ENCODE measurements at regions not wholly inside any gene's neighbourhood (a gene's known extent, or its start where the extent isn't known, plus 50 kb on each side); places are given as distances from the start of the nearest gene placed in this dataset.

DNA sequence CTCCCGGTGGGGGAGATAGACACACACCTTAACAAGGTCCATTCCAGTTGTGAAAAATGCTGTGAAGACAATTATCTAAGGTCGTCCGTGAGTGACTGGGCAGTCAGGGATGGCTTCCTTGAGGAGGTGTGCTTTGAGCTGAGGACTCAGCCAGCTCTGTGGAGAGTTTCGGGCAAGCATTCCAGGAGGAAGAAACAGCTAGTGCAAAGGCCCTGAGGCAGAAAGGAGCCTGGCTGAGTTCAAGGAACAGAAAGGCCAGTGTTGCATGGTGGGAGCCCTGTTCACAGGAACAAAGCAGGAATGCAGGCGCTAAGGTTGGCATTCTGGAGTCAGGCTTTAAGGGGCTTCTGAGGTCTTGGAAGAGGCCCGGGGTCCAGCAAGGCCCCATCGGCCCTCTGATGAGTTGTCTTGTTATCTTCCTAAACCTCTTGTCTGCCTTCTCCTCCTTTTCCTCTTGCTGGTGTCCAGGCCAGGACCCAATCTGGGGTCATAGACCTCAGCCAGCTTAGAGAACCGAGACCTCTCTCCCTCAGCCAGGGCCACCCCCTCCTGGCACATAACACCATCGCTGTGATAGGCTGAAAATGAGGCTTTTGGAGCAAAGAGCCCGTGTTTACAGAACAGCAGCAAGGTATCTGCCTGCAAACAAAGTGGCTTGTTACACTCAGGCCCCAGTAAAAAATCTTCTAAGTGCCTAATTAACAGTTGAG lies 270.2 kb upstream of the MVB12B start:
- no peak for TF ChIP-seq CBX5 (IDR thresholded peaks at IDR 0.05; ENCODE audit: low read depth, low read length)
- TF ChIP-seq YY1 (IDR thresholded peaks at IDR 0.05; ENCODE audit: low read depth, low read length) = no peak
- TF ChIP-seq TAF1 (IDR thresholded peaks at IDR 0.05; ENCODE audit: low read depth, low read length) = no peak
- TF ChIP-seq, protein P1, sequence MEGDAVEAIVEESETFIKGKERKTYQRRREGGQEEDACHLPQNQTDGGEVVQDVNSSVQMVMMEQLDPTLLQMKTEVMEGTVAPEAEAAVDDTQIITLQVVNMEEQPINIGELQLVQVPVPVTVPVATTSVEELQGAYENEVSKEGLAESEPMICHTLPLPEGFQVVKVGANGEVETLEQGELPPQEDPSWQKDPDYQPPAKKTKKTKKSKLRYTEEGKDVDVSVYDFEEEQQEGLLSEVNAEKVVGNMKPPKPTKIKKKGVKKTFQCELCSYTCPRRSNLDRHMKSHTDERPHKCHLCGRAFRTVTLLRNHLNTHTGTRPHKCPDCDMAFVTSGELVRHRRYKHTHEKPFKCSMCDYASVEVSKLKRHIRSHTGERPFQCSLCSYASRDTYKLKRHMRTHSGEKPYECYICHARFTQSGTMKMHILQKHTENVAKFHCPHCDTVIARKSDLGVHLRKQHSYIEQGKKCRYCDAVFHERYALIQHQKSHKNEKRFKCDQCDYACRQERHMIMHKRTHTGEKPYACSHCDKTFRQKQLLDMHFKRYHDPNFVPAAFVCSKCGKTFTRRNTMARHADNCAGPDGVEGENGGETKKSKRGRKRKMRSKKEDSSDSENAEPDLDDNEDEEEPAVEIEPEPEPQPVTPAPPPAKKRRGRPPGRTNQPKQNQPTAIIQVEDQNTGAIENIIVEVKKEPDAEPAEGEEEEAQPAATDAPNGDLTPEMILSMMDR (IDR thresholded peaks at IDR 0.05; ENCODE audit: control extremely low read depth in 1 of 3, insufficient read depth in 1 of 3, low read depth in 1 of 3, low read length in 3 of 3) = no peak
- no peak for TF ChIP-seq EZH2 (IDR thresholded peaks at IDR 0.05; ENCODE audit: low read depth, low read length, severe bottlenecking)
